Sigmoid colon (tissue), 4 donors: ENCODE measurements at regions not wholly inside any gene's neighbourhood (a gene's known extent, or its start where the extent isn't known, plus 50 kb on each side); places are given as distances from the start of the nearest gene placed in this dataset.

Source experiments
- CTCF ChIP-seq, 4 experiments: fragments of 450-650 bp in 3 of 4; fragments of 200-600 bp in 1 of 4; IDR thresholded peaks; one replicate each; pipeline ENCODE4 v1.5.1; 2016 to 2019; ENCODE audit warnings: antibody characterized with exemption in 4 of 4, mild to moderate bottlenecking in 3 of 4, moderate library complexity in 2 of 4
- POLR2AphosphoS5 ChIP-seq, 4 donors: sonication (generic); formaldehyde crosslinking; IDR thresholded peaks; one replicate each; pipeline ENCODE4 v1.6.1; 2017; ENCODE audit warnings: antibody characterized with exemption in 4 of 4

GRCh38 chr3:66827726-66828125 is 170.4 kb upstream of the KBTBD8 start:
- TF ChIP-seq CTCF (IDR thresholded peaks at IDR 0.05) (no peak), POLR2AphosphoS5 (IDR thresholded peaks at IDR 0.05) (no peak)
